Hepatocyte (in vitro differentiated cells): ENCODE measurements at regions not wholly inside any gene's neighbourhood (a gene's known extent, or its start where the extent isn't known, plus 50 kb on each side); places are given as distances from the start of the nearest gene placed in this dataset.

Experiments used
- DNase-seq: peaks from one replicate; pipeline ENCODE4 v3.0.0-alpha.2; 2016; ENCODE audit warnings: low spot score
- H2AFZ ChIP-seq: fragments of 200-600 bp; sonication (generic); 2 replicates; pipeline ENCODE4 v1.6.0; 2016; ENCODE audit warnings: antibody characterized with exemption, mild to moderate bottlenecking
- H3K27ac ChIP-seq: fragments of 200-600 bp; sonication (generic); 2 replicates; pipeline ENCODE4 v1.5.1; 2016; ENCODE audit warnings: mild to moderate bottlenecking
- H3K27me3 ChIP-seq: fragments of 200-600 bp; sonication (generic); 2 replicates; pipeline ENCODE4 v1.6.1; 2016
- H3K36me3 ChIP-seq: fragments of 200-600 bp; sonication (generic); replicated peaks from 2 replicates; pipeline ENCODE4 v1.5.1; 2016; ENCODE audit warnings: low read depth; ENCODE audit not compliant: insufficient read depth
- H3K4me1 ChIP-seq: fragments of 200-600 bp; sonication (generic); 2 replicates; pipeline ENCODE4 v1.5.1; 2016; ENCODE audit warnings: mild to moderate bottlenecking, moderate library complexity; ENCODE audit not compliant: insufficient read depth
- H3K4me2 ChIP-seq: fragments of 200-600 bp; sonication (generic); 2 replicates; pipeline ENCODE4 v1.6.0; 2016
- H3K4me3 ChIP-seq: fragments of 200-600 bp; sonication (generic); 2 replicates; pipeline ENCODE4 v1.5.1; 2016; ENCODE audit warnings: mild to moderate bottlenecking
- H3K79me2 ChIP-seq: fragments of 200-600 bp; sonication (generic); 2 replicates; pipeline ENCODE4 v1.6.0; 2017; ENCODE audit warnings: mild to moderate bottlenecking
- H3K9me2 ChIP-seq: fragments of 200-600 bp; sonication (generic); replicated peaks from 2 replicates; pipeline ENCODE4 v1.6.0; 2017; ENCODE audit warnings: mild to moderate bottlenecking; ENCODE audit not compliant: insufficient read depth
- H3K9me3 ChIP-seq: fragments of 200-600 bp; sonication (generic); 2 replicates; pipeline ENCODE4 v1.5.1; 2016; ENCODE audit warnings: low read depth, mild to moderate bottlenecking
- H4K20me1 ChIP-seq: fragments of 200-600 bp; sonication (generic); 2 replicates; pipeline ENCODE4 v1.6.0; 2016; ENCODE audit warnings: mild to moderate bottlenecking; ENCODE audit not compliant: insufficient read depth, poor library complexity, severe bottlenecking
- CTCF ChIP-seq: fragments of 200-600 bp; sonication (generic); IDR thresholded peaks from 2 replicates; pipeline ENCODE4 v1.5.1; 2016; ENCODE audit warnings: antibody characterized with exemption, mild to moderate bottlenecking; ENCODE audit not compliant: poor library complexity
- EZH2 ChIP-seq: fragments of 200-600 bp; sonication (generic); IDR thresholded peaks from 2 replicates; pipeline ENCODE4 v1.6.1; 2016; ENCODE audit warnings: antibody characterized with exemption, mild to moderate bottlenecking, borderline replicate concordance
- EZH2phosphoT487 ChIP-seq: fragments of 200-600 bp; sonication (generic); IDR thresholded peaks from one replicate; pipeline ENCODE4 v1.6.1; 2018; ENCODE audit warnings: antibody characterized with exemption, mild to moderate bottlenecking, low read depth, moderate library complexity; ENCODE audit not compliant: unreplicated experiment, severe bottlenecking
- WGBS: methylation state at CpG from one replicate; pipeline ENCODE4 v1.1.6; 2016; ENCODE audit warnings: low lambda C conversion rate; ENCODE audit errors: missing lambda C conversion rate; 5-methylcytosine and 5-hydroxymethylcytosine counted together

DNA sequence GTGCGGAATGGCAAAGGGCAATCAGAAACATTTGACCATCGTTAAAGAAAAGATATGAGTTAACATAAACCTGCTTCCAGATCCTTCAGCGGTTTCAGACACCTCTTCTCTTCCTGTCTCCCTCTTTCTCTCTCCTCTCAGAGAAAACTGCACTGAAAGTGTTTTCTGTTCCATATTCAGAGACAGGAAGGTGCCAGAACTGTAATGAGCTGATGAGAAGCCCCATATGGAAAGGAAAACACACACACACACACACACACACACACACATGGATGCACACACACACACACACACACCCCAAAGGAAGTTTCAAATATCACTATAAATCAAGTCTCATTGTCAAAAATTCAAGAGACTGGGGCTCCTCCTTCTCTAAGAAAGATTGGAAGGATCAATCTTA, 515.5 kb downstream of the NUF2 start:
- no peak for DNase-seq
- Histone ChIP-seq H3K4me3 (no peak overlapping the region), H4K20me1 (no peaks in the 10 kb centered on the region), H3K9me3 (no peaks in the 10 kb centered on the region), H3K27me3 (no peaks in the 10 kb centered on the region), H2AFZ (no peak overlapping the region), H3K4me1 (no peaks in the 10 kb centered on the region), H3K4me2 (no peak overlapping the region), H3K36me3 (no peaks in the 10 kb centered on the region), H3K79me2 (no peaks in the 10 kb centered on the region), H3K9me2 (no peaks in the 10 kb centered on the region), H3K27ac (no peak overlapping the region)
- 48% methylated on average over 3 of the region's 3 CpGs for whole genome bisulfite sequencing
- TF ChIP-seq CTCF, result no peak
- TF ChIP-seq EZH2, result no peak
- no peak for TF ChIP-seq EZH2phosphoT487

DNA sequence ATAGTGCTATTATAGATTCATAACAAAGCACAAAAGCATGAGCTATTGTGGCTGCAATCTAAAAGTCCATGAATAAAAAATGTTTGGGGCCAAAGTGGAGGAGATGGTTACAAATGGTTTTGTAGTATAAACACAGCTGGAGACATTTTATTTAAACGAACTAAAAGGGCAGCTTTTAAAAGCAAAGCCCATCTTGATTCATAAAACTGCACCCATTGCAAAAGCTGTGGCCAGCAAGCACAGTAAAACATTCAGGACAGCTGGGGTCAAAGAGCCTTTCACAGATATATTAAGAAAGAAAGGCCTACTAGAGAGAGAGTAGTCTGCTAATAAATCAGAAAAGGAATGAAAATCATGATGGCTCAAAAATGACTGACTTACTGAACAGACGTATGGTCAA, 520.8 kb downstream of the NUF2 start:
- no peaks in the 10 kb centered on the region for H4K20me1 ChIP-seq
- H3K4me1 ChIP-seq, result no peaks in the 10 kb centered on the region
- H3K36me3 ChIP-seq, result no peaks in the 10 kb centered on the region
- no peak for TF ChIP-seq EZH2phosphoT487
- no peak for TF ChIP-seq EZH2
- no peak for TF ChIP-seq CTCF
- no peaks in the 10 kb centered on the region for H3K9me3 ChIP-seq
- DNase-seq, result no peak
- H3K79me2 ChIP-seq, result no peaks in the 10 kb centered on the region
- 64% methylated on average over 2 of the region's 2 CpGs for whole genome bisulfite sequencing
- no peak overlapping the region for H2AFZ ChIP-seq
- no peaks in the 10 kb centered on the region for H3K27me3 ChIP-seq
- H3K4me2 ChIP-seq, result no peak overlapping the region
- peak overlapping the region; percentile 31 for H3K27ac ChIP-seq
- no peaks in the 10 kb centered on the region for H3K9me2 ChIP-seq
- no peak overlapping the region for H3K4me3 ChIP-seq

DNA sequence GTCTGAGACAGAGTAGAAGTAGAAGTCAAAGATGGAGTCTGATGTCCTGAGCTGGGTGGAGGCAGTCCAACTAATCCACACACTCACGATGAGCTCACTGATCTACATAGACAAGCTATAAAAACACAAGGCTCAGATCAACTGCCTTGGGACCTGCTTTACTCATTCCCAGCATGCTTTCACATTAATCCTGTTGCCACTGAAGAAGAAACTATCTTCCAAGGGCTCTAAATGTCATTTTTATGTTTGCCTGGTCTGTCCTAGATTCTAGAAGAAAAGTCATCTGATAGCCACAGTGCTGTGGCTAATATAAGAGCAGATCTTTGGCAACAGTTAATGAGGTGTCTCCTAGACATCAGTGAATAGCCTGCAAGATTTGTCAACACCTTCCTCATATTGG, 522.7 kb downstream of the NUF2 start:
- Histone ChIP-seq H3K27ac (no peak overlapping the region), H3K9me3 (no peaks in the 10 kb centered on the region), H4K20me1 (no peaks in the 10 kb centered on the region), H3K4me2 (no peak overlapping the region), H3K4me1 (no peaks in the 10 kb centered on the region), H3K36me3 (no peaks in the 10 kb centered on the region), H3K79me2 (no peaks in the 10 kb centered on the region), H3K27me3 (no peaks in the 10 kb centered on the region), H2AFZ (no peak overlapping the region), H3K9me2 (no peaks in the 10 kb centered on the region), H3K4me3 (no peak overlapping the region)
- 54% methylated on average over 1 of the region's 1 CpG for WGBS
- TF ChIP-seq EZH2 (no peak), EZH2phosphoT487 (no peak), CTCF (no peak)
- DNase-seq, result no peak

- no peak overlapping the region for H3K27ac ChIP-seq
- TF ChIP-seq EZH2phosphoT487 (no peak), EZH2 (no peak), CTCF (no peak)
- no peaks in the 10 kb centered on the region for H4K20me1 ChIP-seq
- WGBS, result 59% methylated on average over 3 of the region's 3 CpGs
- H3K27me3 ChIP-seq, result no peaks in the 10 kb centered on the region
- no peak overlapping the region for H2AFZ ChIP-seq
- H3K9me3 ChIP-seq, result no peaks in the 10 kb centered on the region
- H3K36me3 ChIP-seq, result no peaks in the 10 kb centered on the region
- no peak overlapping the region for H3K4me2 ChIP-seq
- H3K4me3 ChIP-seq, result no peak overlapping the region
- no peaks in the 10 kb centered on the region for H3K4me1 ChIP-seq
- no peaks in the 10 kb centered on the region for H3K9me2 ChIP-seq
- no peak for DNase-seq
- no peaks in the 10 kb centered on the region for H3K79me2 ChIP-seq
Measured at GRCh38 chr1:163845279-163845678, 523.5 kb downstream of the NUF2 start.
